Gastrocnemius medialis (tissue), 4 donors: ENCODE measurements at regions not wholly inside any gene's neighbourhood (a gene's known extent, or its start where the extent isn't known, plus 50 kb on each side); places are given as distances from the start of the nearest gene placed in this dataset.
A peak's percentile ranks its signal among the peaks of the same experiment; 100 is the strongest.

ENCODE experiments used
- CTCF ChIP-seq, 5 experiments: fragments of 450-650 bp in 3 of 5; fragments of 200-600 bp in 2 of 5; sonication (generic) in 2 of 5; IDR thresholded peaks in 4 of 5; conservative IDR thresholded peaks in 1 of 5; 1 replicate in 4 of 5; 2 replicates in 1 of 5; pipeline ENCODE4 v1.5.1; 2016 to 2019; ENCODE audit warnings: antibody characterized with exemption in 5 of 5, mild to moderate bottlenecking in 3 of 5, moderate library complexity in 3 of 5
- POLR2A ChIP-seq, 2 donors: fragments of 450-650 bp; IDR thresholded peaks; one replicate each; pipeline ENCODE4 v1.6.1; 2017; ENCODE audit warnings: antibody characterized with exemption in 2 of 2, mild to moderate bottlenecking in 2 of 2, moderate library complexity in 2 of 2

DNA sequence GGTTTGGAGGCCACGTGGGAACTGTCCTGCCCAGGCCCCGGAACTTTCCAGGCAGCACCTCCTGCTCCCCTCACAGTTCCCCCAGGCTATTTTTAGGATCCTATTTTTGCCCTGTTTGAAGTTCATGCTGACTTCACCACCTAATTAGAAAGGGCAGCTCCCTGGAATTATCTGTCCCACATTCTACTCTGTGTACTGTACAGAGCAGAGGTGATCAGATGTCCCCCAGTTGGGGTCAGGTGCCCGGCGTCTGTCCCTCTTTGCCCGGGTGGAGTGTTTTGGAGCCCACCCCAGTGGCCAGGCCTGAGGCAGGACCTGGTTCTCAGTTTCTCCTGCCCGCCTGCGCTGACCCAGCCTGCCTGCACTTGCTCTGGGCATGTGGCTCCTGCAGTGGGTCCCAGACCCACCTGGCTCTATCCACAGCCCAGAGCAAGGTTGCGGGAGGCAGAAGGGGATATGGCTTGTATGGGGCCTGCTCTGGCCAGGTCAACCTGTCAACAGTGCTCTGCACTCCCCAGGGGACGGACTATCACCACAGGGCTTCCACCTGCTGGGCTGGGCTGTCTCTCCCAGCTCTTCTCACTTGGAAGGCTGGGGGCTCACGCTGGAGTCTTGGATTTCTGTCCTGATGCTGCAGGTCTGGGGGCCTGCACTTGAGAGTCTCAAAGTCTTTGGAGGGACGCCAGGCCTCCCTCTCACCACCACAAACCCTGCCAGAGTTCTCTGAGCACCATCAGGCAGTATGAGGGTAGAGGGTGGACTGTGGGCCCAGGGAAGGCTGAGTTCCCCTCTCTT, 268.3 kb downstream of the GADD45G start:
- TF ChIP-seq CTCF (IDR thresholded peaks at IDR 0.05 in 4 of 5, conservative IDR thresholded peaks at IDR 0.05 in 1 of 5) = no peak
- TF ChIP-seq POLR2A (IDR thresholded peaks at IDR 0.05) = peak in 1 of 2 donors; percentile 43
